K562 (cell line): ENCODE measurements at regions not wholly inside any gene's neighbourhood (a gene's known extent, or its start where the extent isn't known, plus 50 kb on each side); places are given as distances from the start of the nearest gene placed in this dataset.

Experiments used
- ATAC-seq: fragments of 200-7000 bp; cut with Tn5 transposase; 3 replicates; pipeline ENCODE4 v1.9.1; 2020; ENCODE audit warnings: moderate library complexity
- BruUV-seq: library from RNA; stranded (reverse); fragments of 400-500 nt; replicated peaks from 2 replicates; lab custom pipeline; 2021; lab: Mats Ljungman, UMichigan
- CTCF ChIA-PET: fragments of 300-600 bp; formaldehyde crosslinking; extraction: SDS; loops from one replicate; lab custom pipeline; 2021; ENCODE audit warnings: low intra/inter-chr PET ratio; lab: Yijun Ruan, JAX
- POLR2A ChIA-PET: fragments of 300-600, 350-650 bp; sonication (Branson Sonifier 250); formaldehyde crosslinking; extraction: SDS; loops from one replicate; lab custom pipeline; 2021; ENCODE audit warnings: antibody characterized with exemption, inconsistent platforms; lab: Yijun Ruan, JAX
- DNase-seq, 4 experiments: peaks; one replicate each; pipeline versions ENCODE4 v3.0.0 to v3.0.0-alpha.2; 2011 to 2018; ENCODE audit warnings: low spot score in 3 of 4, mixed read lengths in 3 of 4; ENCODE audit errors: extremely low read depth in 1 of 4
- FAIRE-seq: peaks from 2 replicates; lab custom pipeline; 2011; peaks lifted over from hg19 to GRCh38; lab: Jason Lieb, UNC
- H2AFZ ChIP-seq: 2 replicates; pipeline ENCODE4 v1.6.0; 2011; ENCODE audit warnings: low read depth, low read length, control low read depth, inconsistent platforms
- H3K27ac ChIP-seq: fragments of 200-600 bp; 3 replicates; pipeline ENCODE4 v1.8.0; 2011; ENCODE audit warnings: low read depth, mild to moderate bottlenecking, control low read depth, inconsistent platforms, low read length, moderate library complexity, mixed read lengths; ENCODE audit errors: extremely low read depth
- H3K27me3 ChIP-seq, 2 experiments: fragments of 300-600 bp in 1 of 2; 2 replicates in 1 of 2; 3 replicates in 1 of 2; pipeline versions ENCODE4 v1.6.0 to v1.8.0; 2011; ENCODE audit warnings: inconsistent platforms in 2 of 2, low read length in 2 of 2, mild to moderate bottlenecking in 1 of 2, mixed read lengths in 1 of 2, moderate library complexity in 1 of 2; ENCODE audit not compliant: control insufficient read depth in 2 of 2, insufficient read depth in 2 of 2
- H3K36me3 ChIP-seq: fragments of 300-600 bp; 3 replicates; pipeline ENCODE4 v1.8.0; 2011; ENCODE audit warnings: mild to moderate bottlenecking, low read length, inconsistent platforms; ENCODE audit not compliant: control insufficient read depth, insufficient read depth
- H3K4me1 ChIP-seq, 2 experiments: fragments of 200-600 bp in 1 of 2; replicated peaks in 1 of 2; 2 replicates in 1 of 2; 3 replicates in 1 of 2; pipeline versions ENCODE4 v1.5.1 to v1.8.0; 2011; ENCODE audit warnings: inconsistent platforms in 2 of 2, low read length in 2 of 2, mild to moderate bottlenecking in 1 of 2, mixed read lengths in 1 of 2, moderate library complexity in 1 of 2; ENCODE audit not compliant: control insufficient read depth in 2 of 2, insufficient read depth in 2 of 2
- H3K4me2 ChIP-seq: 2 replicates; pipeline ENCODE4 v1.6.1; 2011; ENCODE audit warnings: low read length, control low read depth, inconsistent platforms, mixed read lengths; ENCODE audit not compliant: insufficient read depth
- H3K4me3 ChIP-seq: fragments of 200-600 bp; sonication (generic), shearing (Covaris generic); 2 replicates; pipeline ENCODE4 v1.5.1; 2016; ENCODE audit warnings: control low read depth, inconsistent platforms
- H3K79me2 ChIP-seq: fragments of 200-600 bp; 3 replicates; pipeline ENCODE4 v1.8.0; 2011; ENCODE audit warnings: low read length, inconsistent platforms; ENCODE audit not compliant: control insufficient read depth, insufficient read depth
- H3K9ac ChIP-seq, 2 experiments: 2 replicates each; pipeline versions ENCODE4 v1.6.0 to v1.6.1; 2011; ENCODE audit warnings: low read depth in 2 of 2, low read length in 2 of 2, control low read depth in 1 of 2, inconsistent platforms in 1 of 2, mild to moderate bottlenecking in 1 of 2, mixed read lengths in 1 of 2; ENCODE audit not compliant: insufficient read depth in 1 of 2
- H3K9me1 ChIP-seq: one replicate; pipeline ENCODE4 v1.6.0; 2011; ENCODE audit warnings: inconsistent platforms, mild to moderate bottlenecking, low read length, moderate library complexity; ENCODE audit not compliant: control insufficient read depth, insufficient read depth
- H3K9me3 ChIP-seq: replicated peaks from 2 replicates; pipeline ENCODE4 v1.5.1; 2011; ENCODE audit warnings: low read depth, low read length, inconsistent platforms; ENCODE audit not compliant: control insufficient read depth, insufficient read depth
- H4K20me1 ChIP-seq: replicated peaks from 2 replicates; pipeline ENCODE4 v1.6.1; 2011; ENCODE audit warnings: low read length, inconsistent platforms, mixed read lengths; ENCODE audit not compliant: control insufficient read depth, insufficient read depth
- ARID4B ChIP-seq: sonication (generic); formaldehyde crosslinking; IDR thresholded peaks from 2 replicates; pipeline ENCODE4 v1.8.0; 2022; ENCODE audit warnings: mild to moderate bottlenecking, missing genetic modification reagents
- CCNT2 ChIP-seq: IDR thresholded peaks from 2 replicates; pipeline ENCODE4 v1.6.1; 2011; ENCODE audit warnings: borderline replicate concordance, low read depth, mild to moderate bottlenecking, moderate library complexity, mixed read lengths, low read length; ENCODE audit not compliant: insufficient read length; ENCODE audit errors: extremely low read depth
- CHCHD3 ChIP-seq: fragments of 250-450 bp; sonication (Bioruptor Pico); IDR thresholded peaks from 2 replicates; pipeline ENCODE4 v2.1.2; 2022; ENCODE audit warnings: mild to moderate bottlenecking
- CSDE1 ChIP-seq, 2 experiments: fragments of 450-650 bp; IDR thresholded peaks; 2 replicates each; pipeline ENCODE4 v1.6.1; 2016; ENCODE audit warnings: mild to moderate bottlenecking in 1 of 2
- DPF2 ChIP-seq: fragments of 450-650 bp; IDR thresholded peaks from 2 replicates; pipeline ENCODE4 v1.6.1; 2016
- LCOR ChIP-seq: sonication (generic); formaldehyde crosslinking; IDR thresholded peaks from 2 replicates; pipeline ENCODE4 v1.8.0; 2022; ENCODE audit warnings: mild to moderate bottlenecking, missing genetic modification reagents
- RBM25 ChIP-seq: fragments of 200-400 bp; formaldehyde crosslinking; IDR thresholded peaks from 2 replicates; pipeline ENCODE4 v1.6.1; 2018; ENCODE audit warnings: low read length, low read depth, moderate library complexity; ENCODE audit not compliant: severe bottlenecking
- RHOXF2B ChIP-seq: fragments of 250-450 bp; sonication (Bioruptor Pico); conservative IDR thresholded peaks from 2 replicates; pipeline ENCODE4 v1.5.1; 2021
- TAF1 ChIP-seq: IDR thresholded peaks from 2 replicates; pipeline ENCODE4 v1.6.1; 2011; ENCODE audit warnings: mild to moderate bottlenecking, low read length, moderate library complexity; ENCODE audit not compliant: insufficient read depth, control insufficient read depth, severe bottlenecking; ENCODE audit errors: extremely low read depth
- ZNF224 ChIP-seq: sonication (generic); formaldehyde crosslinking; IDR thresholded peaks from 2 replicates; pipeline ENCODE4 v1.8.0; 2022; ENCODE audit warnings: mild to moderate bottlenecking, missing genetic modification reagents
- WGBS: fragments of 100-300 bp; shearing (Covaris generic); methylation state at CpG from one replicate; pipeline ENCODE4 v1.1.6; 2016; ENCODE audit warnings: low coverage, mixed read lengths; ENCODE audit not compliant: insufficient coverage; ENCODE audit errors: missing lambda C conversion rate; 5-methylcytosine and 5-hydroxymethylcytosine counted together
- in situ Hi-C: fragments of 300-500 bp; cut with MboI; formaldehyde crosslinking; loops from 4 replicates; pipeline ENCODE4 v1.15.0; 2018; ENCODE audit warnings: inconsistent platforms, mixed read lengths
- intact Hi-C: fragments of 100-400 bp; cut with micrococcal nuclease; formaldehyde crosslinking; loops from 2 replicates; pipeline ENCODE4 v1.14.2; 2022

- in situ Hi-C loops (no loop called here), intact Hi-C loops (no loop called here)
- no peaks in the 10 kb centered on the region for H3K4me1 ChIP-seq
- H2AFZ ChIP-seq = no peak overlapping the region
- FAIRE-seq (no peak), ATAC-seq (no peak), DNase-seq (no peak)
- no peak for TF ChIP-seq RHOXF2B (CRISPR knock-in tag)
- no peak for TF ChIP-seq DPF2
- TF ChIP-seq CCNT2 = no peak
- no peak overlapping the region for H3K9ac ChIP-seq
- no peak overlapping the region for H3K27ac ChIP-seq
- no peaks in the 10 kb centered on the region for H4K20me1 ChIP-seq
- H3K36me3 ChIP-seq = no peaks in the 10 kb centered on the region
- H3K79me2 ChIP-seq = no peaks in the 10 kb centered on the region
- H3K4me3 ChIP-seq = no peak overlapping the region
- no peak overlapping the region for H3K4me2 ChIP-seq
- ChIA-PET POLR2A (no interaction called here), CTCF (no interaction called here)
- no TSS peak for BruUV-seq
- WGBS = 2% methylated on average over 9 of the region's 9 CpGs
- H3K9me3 ChIP-seq = no peaks in the 10 kb centered on the region
- no peaks in the 10 kb centered on the region for H3K9me1 ChIP-seq
- no peaks in the 10 kb centered on the region for H3K27me3 ChIP-seq
Observed at GRCh38 chr18:29154758-29155725, 978.1 kb upstream of the CDH2 start.

GRCh38 chr18:29154196-29154757 is 977.3 kb upstream of the CDH2 start:
- H3K4me1 ChIP-seq = no peaks in the 10 kb centered on the region
- no peaks in the 10 kb centered on the region for H3K79me2 ChIP-seq
- DNase-seq (no peak), ATAC-seq (no peak), FAIRE-seq (no peak)
- no peak overlapping the region for H3K4me2 ChIP-seq
- POLR2A ChIA-PET = no interaction called here
- H3K9me3 ChIP-seq = no peaks in the 10 kb centered on the region
- in situ Hi-C loops (no loop called here), intact Hi-C loops (no loop called here)
- no TSS peak for BruUV-seq
- H4K20me1 ChIP-seq = no peaks in the 10 kb centered on the region
- H3K9ac ChIP-seq = no peak overlapping the region
- CTCF ChIA-PET = no interaction called here
- no peaks in the 10 kb centered on the region for H3K9me1 ChIP-seq
- no peaks in the 10 kb centered on the region for H3K27me3 ChIP-seq
- no peak overlapping the region for H2AFZ ChIP-seq
- no peak overlapping the region for H3K4me3 ChIP-seq
- H3K27ac ChIP-seq = no peak overlapping the region
- H3K36me3 ChIP-seq = no peaks in the 10 kb centered on the region
- WGBS = 0% methylated on average over 1 of the region's 1 CpG
- TF ChIP-seq CSDE1 (IDR thresholded peaks at IDR 0.05) (no peak), ZNF224 (CRISPR knock-in tag) (no peak), CHCHD3 (CRISPR knock-in tag) (no peak), RBM25 (no peak), TAF1 (no peak), LCOR (CRISPR knock-in tag) (no peak), ARID4B (CRISPR knock-in tag) (no peak)
